GM18868 (cell line): ENCODE measurements at regions not wholly inside any gene's neighbourhood (a gene's known extent, or its start where the extent isn't known, plus 50 kb on each side); places are given as distances from the start of the nearest gene placed in this dataset.
A peak's percentile ranks its signal among the peaks of the same experiment; 100 is the strongest.

Experiments
- ATAC-seq: cut with Tn5 transposase; IDR thresholded peaks from one replicate; pipeline ENCODE4 v1.9.1; 2021; ENCODE audit warnings: mild to moderate bottlenecking, moderate library complexity; ENCODE audit not compliant: unreplicated experiment

DNA sequence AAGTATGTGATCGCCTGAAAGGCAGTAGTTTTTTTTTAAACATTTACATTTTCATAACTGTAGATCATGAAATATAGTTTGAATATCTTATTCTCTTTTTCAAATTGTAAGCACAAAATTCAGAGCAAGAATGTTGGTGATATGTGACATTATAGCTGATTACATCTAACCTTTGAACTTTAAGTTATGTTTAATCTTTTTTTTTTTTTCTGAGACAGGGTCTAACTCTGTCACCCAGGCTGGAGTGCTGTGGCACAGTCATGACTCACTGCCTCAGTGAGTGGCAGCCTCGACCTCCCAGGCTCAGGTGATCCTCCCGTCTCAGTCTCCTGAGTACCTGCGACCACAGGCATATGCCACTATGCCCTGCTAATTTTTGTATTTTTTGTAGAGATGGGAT, 278.7 kb upstream of the NEBL start:
- ATAC-seq, result no peak

GRCh38 chr10:21174715-21175495, 277.8 kb upstream of the NEBL start:
- ATAC-seq, result no peak

DNA sequence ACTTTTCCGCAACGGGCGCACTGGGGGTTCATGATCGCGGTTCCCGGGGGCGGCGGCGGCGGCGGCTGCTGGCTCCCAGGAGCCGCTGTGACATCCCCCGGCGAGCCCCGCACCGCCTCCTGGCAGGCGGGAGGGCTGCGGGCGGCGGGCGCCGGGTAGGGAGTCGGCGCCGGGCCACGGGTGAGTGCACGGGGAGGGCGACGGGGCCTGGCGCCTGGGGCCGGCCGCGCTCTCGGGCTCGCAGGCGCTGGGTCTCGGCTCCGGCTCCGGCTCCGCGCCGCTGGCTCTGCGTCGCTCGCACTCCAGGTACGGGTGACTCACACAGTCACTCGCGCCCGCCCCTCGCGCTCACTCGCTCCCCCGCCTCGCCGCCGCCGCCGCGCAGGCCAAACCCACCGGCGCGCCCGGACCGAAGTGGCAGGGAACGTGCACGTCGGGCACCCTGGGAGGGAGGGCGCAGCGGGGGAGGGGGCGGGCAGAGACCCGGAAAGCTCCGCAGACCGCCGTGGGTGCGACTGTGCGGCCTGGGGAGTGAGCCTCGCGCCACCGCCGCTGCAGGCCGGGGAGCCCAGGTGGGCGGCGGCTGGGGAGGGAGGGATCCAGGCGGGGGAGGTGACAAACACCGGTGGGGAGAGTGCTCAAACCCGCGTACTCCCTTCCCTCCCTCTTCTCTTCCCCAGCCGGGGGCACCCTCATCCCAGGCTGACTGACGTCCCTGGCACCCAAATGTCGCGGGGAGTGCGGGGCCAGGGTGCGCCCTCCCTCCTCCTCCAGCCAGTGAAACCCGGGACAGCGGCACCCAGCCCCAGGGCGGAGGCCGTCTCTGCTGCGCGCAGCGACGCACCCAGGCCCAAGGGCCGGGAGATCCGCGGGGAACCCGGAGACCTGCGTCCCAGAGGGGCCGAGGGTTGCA, 276.9 kb upstream of the NEBL start:
- ATAC-seq, result peak; percentile 66

DNA sequence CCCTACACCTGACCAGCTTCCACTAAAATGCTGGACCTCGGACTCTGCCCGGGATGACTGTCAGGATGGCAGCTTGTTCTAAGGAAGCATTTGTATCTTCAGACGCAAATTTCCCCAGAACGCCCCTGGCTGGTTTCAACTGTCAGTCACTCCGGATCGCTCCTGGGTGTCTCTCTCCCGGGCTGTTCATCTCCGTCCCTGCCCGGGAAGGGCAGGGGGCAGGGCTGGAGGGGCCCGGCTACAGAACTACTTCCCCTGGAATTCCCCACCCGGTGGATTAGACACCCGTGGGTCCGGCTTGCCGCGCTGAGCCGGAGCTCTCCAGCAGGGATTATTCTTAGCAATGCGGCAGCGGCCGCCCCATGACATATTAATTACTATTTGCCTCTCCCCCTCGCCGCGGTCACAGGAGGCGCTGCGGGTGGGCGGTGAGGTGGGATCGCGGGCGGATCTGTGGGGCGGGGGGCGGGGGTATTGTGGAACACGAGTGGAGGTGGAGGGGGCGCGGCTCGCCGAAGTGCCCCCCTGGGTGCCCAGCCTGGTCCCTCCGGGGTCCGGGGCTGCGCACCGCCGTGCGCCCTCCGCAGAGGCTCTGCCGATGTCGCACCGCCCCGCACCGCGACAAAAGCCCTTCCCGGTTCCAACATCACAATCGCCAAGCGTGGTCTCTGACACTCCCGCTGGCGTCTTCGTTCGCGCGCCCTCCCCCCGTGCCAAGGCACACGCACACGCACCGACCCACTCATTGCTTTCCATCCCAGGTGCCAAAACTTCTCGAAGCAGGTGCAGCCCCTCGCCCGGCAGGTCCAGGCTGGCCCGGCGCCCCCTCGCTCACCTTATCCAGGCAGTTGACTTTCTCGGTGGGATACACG, 276.1 kb upstream of the NEBL start:
- no peak for ATAC-seq

GRCh38 chr10:21172542-21172929, 275.4 kb upstream of the NEBL start:
- no peak for ATAC-seq

GRCh38 chr10:21171936-21172541, 274.9 kb upstream of the NEBL start:
- no peak for ATAC-seq

DNA sequence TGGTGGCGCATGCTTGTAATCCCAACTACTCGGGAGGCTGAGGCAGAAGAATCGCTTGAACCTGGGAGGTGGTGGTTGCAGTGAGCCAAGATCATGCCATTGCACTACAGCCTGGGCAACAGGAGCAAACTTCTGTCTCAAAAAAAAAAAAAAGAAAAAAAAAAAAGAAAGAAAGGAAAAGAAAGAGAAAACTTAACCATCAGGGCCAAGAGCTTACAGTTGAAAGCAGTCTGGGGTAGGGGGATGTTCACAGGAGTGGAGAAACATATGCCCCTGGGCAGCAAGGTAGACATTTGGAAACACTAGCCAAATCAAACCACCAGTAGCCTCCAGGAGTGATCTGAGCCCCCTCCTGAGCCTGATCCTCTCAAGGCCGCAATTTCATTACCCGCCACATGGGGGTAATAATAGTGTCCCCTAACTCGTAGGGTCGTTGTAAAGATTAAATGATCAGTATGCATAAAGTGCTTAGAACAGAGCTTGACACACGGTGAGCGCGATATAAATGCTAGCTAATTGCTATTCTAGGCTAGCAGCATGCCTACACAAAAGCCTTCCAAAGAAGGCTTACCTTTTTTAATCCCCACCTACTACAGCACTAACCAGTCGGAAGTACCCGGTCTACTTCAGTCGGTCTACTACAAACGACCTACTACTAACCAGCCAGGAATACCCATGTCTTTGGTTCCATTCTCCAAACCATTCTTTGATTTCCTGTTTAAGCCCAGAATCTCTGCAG, 274.3 kb upstream of the NEBL start:
- no peak for ATAC-seq

GRCh38 chr10:21170216-21170615, 273.1 kb upstream of the NEBL start:
- ATAC-seq, result no peak

GRCh38 chr10:21169271-21169670, 272.2 kb upstream of the NEBL start:
- no peak for ATAC-seq

GRCh38 chr10:21167288-21168010, 270.3 kb upstream of the NEBL start:
- no peak for ATAC-seq

- ATAC-seq, result no peak
Measured at GRCh38 chr10:21166557-21167287, 269.6 kb upstream of the NEBL start.

DNA sequence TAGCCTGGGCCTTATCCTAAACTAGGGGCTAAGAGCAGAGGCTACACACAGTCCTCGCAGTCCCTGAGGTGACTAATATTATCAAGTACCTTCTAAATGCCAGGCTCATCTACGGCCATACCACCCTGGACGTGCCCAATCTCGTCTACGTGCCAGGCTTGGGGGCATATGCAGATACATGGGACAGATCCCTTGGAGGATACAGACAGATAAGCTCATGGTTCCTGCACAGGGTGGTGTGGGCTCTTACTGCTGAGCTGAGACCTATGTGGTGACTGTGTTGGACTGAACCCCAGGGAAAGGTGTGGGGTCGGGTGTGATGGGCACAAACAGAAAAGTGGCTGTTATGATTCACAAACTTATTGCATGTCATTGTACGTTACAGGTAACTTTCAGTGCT, 268.4 kb upstream of the NEBL start:
- ATAC-seq, result no peak

GRCh38 chr10:21164687-21165086, 267.6 kb upstream of the NEBL start:
- no peak for ATAC-seq

GRCh38 chr10:21162948-21163347, 265.8 kb upstream of the NEBL start:
- ATAC-seq, result no peak

DNA sequence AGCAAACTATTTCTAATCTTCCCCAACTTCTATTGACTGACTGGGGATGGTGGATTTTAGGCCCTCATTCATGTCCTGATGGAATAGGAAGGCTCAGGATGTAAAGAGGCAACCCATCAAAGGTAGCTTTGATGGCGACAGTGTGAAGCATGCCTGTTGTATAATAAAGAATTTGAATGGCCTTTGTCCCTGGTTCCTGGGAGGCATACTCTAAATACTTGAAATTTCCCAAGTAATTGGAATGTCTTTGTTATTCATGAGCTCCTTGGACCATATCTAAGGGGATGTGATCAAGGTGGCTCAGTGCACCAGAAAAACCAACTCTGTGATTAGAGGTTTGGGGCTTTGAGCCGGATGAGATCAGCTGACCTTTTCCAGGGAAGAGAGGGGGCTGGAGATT, 264.5 kb upstream of the NEBL start:
- ATAC-seq, result no peak

DNA sequence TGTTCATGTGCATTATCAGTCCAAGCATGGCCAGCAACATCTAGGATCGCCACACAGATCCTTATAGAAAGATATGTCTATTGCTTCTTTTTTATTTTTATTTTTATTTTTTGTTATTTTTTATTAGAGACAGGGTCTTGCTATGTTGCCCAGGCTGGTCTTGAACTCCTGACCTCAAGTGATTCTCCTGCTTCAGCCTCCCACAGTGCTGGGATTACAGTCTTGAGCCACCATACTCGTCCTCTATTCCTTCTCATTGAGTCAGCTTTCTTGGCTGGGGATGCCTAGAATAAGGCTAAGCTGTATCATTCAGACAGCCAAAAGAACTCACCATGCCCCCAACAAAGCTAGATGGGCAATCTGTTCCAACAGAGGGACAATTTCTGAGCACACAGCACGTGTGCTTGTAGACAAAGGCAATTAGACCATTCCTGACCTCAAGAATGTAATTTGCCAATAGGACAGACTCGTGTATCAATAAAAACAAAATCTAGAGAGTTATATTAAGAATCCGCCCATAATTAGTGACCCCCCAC, 264.0 kb upstream of the NEBL start:
- no peak for ATAC-seq

GRCh38 chr10:21160116-21160515, 263.0 kb upstream of the NEBL start:
- no peak for ATAC-seq

GRCh38 chr10:21159669-21160068, 262.6 kb upstream of the NEBL start:
- ATAC-seq, result no peak
